ENCODE measurements at regions not wholly inside any gene's neighbourhood (a gene's known extent, or its start where the extent isn't known, plus 50 kb on each side); places are given as distances from the start of the nearest gene placed in this dataset.
"Not testable (repeated sequence)": the region's sequence is repeated elsewhere in the genome, so short reads cannot be mapped to it uniquely, and the experiment has no call there.

DNA sequence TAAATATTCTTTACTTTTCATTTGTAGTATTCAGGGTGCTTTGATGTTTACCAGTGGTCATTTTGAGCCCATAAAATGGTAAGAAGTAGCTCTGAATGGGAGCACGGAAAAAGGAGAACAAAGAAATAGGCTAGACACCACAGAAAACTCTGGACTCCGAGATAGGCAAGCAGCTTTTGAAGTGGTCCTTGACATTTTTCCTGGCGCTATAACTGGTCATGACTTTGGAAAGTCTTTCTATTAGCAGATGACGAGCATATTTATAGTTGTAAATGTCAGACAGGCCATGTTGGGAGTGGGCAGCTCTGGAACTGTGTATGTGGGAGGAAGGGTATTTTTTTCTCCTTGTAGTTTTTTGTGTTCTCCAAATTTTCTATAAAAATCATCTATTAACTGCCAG, 126.1 kb upstream of the POC5 start:
- no peak for DNase-seq

DNA sequence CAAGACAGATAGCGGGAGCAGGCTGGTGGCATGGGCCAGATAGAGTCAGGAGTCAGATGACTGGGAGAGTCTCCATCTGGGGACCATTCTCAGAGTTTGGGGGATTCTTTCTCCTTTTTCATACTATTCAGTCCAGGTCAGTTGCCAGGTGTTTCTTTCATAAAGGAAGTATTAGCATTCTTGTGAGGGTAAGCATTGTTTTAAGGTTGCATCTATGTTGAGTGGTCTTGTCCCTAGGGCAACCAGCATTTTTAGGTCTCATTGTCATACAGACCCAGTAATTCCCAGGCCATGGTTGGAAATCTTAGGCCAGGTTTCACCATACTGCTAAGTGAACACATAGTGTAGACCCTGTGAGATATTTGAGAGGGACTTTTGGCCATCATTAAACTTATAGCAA, 122.3 kb upstream of the POC5 start:
- no peak for DNase-seq

GRCh38 chr5:75837258-75837841, 120.1 kb upstream of the POC5 start:
- no peak for DNase-seq

DNA sequence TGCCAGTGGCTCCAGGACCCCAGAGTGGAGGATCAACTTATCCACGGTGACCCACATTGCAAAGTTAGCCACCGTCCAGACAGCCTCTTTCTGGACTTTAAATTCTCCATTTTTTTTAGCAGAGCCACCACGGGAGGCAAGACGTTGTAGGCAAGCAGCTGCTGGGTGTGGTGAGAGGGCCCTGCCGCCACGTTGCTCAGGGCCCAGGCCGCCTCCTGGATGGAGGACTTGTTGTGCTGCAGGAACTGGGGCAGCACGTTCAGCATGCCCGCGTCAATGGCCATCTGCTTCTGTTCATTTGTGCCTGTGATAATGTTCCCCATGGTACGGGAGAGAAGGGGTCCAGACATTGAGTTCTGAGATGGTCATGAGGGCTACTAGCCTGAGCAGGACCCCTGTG, 114.3 kb upstream of the POC5 start:
- no peak for DNase-seq

- DNase-seq: no peak
Observed at GRCh38 chr5:75828029-75828428, 110.8 kb upstream of the POC5 start.

DNA sequence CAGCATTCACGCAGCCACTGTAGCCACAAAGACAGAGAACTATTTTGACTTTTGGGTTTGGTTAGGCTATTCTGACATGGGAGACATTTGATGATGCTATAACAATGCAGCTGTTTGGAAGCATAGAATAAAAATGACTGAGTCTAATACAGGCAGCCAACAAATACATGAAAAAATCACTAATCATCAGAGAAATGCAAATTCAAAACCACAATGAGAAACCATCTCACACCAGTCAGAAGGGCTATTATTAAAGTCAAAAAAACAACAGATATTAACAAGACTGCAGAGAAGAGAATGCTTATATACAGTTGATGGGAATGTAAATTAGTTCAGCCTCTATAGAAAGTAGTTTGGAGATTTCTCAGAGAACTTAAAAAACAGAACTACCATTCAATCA, 107.1 kb upstream of the POC5 start:
- no peak for DNase-seq

DNA sequence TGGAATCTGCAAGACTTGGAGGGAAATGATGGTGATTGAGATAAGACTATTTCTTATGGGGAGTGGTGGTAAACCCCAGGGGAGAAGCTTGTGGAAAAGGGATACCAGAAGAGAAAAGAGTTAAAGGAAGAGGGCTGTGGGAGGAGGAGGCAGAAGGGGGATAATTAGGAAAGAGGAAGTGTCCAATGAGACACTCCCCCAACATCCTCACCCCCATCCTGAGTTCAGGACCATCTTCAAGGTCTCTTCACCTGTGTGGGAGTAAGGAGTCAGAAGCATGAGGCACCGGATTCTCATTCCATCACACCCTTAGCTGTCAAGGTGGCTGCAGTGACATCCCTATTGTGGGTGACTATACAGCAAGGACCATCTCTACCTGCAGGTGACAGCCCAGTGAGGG, 106.6 kb upstream of the POC5 start:
- DNase-seq: no peak

- DNase-seq: no peak
Observed at GRCh38 chr5:75818661-75819060, 101.4 kb upstream of the POC5 start.

DNA sequence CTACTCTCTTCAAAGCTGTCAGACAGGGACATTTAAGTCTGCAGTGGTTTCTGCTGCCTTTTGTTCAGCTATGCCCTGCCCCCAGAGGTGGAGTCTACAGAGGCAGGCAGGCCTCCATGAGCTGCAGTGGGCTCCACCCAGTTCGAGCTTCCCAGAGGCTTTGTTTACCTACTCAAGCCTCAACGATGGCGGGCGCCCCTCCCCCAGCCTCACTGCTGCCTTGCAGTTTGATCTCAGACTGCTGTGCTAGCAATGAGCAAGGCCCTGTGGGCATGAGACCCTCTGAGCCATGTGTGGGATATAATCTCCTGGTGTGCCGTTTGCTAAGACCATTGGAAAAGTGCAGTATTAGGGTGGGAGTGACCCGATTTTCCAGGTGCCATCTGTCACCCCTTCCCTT, 82.5 kb upstream of the POC5 start:
- DNase-seq: not testable (repeated sequence)

DNA sequence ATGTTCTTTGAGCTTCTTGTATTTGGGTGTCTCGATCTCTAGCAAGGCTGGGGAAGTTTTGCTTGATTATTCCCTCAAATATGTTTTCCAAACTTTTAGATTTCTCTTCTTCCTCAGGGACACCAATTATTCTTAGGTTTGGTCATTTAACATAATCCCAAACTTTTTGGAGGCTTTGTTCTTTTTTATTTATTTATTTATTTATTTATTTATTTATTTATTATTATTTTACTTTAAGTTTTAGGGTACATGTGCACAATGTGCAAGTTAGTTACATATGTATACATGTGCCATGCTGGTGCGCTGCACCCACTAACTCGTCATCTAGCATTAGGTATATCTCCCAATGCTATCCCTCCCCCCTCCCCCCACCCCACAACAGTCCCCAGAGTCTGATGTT, 52.1 kb upstream of the POC5 start:
- DNase-seq: not testable (repeated sequence)
